ENCODE measurements at regions not wholly inside any gene's neighbourhood (a gene's known extent, or its start where the extent isn't known, plus 50 kb on each side); places are given as distances from the start of the nearest gene placed in this dataset.
A peak's percentile ranks its signal among the peaks of the same experiment; 100 is the strongest.
"Not testable (repeated sequence)": the region's sequence is repeated elsewhere in the genome, so short reads cannot be mapped to it uniquely, and the experiment has no call there.

- DNase-seq, result no peak
These were observed 287.6 kb downstream of the MYCN start for GRCh38 chr2:16227811-16228462.

DNA sequence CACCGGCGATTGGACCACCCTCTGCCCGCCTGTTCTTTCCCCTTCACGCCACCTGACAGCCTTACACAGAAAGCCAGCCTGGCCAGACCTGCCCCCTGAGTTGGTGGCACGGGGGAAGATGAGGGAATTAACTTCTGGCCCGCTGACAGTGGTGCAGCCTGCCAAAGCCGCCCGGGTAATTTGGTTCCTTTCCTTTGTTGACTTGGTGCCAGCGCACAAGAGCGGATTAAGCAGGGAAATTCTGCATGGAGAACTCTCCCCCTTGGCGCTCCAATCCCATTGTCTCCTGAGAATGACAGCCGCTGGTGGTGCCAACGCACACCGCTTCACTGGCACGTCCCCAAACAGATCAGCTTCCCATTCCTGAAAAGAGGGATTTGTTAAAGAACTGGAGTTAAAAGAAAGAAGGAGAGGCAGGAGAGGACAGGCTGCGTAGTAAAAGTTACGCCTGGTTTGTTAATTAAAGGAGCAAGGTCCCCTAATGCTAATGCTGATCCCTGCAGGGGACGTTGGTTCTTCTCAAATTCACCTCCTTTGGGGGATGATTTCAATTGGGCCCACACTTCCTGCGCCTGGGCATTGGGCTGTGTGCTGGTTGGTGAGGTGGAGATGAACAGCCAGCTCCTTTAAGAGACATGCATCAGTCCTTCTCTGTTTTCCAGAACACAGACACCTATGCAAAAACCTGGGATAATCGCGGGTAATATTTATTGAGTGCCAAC, 286.8 kb downstream of the MYCN start:
- no peak for DNase-seq

GRCh38 chr2:16226381-16226780, 286.0 kb downstream of the MYCN start:
- no peak for DNase-seq

GRCh38 chr2:16225545-16225944, 285.2 kb downstream of the MYCN start:
- no peak for DNase-seq

DNA sequence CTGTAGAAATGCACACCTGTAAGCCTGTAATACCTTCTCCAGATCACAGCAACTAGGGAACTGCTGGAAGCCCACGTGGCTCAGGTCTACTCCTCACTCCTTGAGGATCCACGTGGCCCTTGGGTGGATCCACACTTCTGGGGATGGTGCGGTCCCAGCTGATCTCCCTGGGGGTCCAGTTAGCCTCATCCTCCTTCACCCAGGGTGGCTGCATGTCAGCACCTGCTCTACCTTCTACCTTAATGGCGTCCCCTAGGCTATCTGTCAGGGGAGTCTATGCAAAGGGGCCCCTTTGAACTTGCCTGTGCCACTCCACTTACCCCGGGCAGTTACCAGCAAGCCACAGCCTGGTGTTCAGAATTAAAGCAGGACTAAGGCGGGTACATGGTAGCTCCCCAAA, 284.7 kb downstream of the MYCN start:
- DNase-seq, result no peak

DNA sequence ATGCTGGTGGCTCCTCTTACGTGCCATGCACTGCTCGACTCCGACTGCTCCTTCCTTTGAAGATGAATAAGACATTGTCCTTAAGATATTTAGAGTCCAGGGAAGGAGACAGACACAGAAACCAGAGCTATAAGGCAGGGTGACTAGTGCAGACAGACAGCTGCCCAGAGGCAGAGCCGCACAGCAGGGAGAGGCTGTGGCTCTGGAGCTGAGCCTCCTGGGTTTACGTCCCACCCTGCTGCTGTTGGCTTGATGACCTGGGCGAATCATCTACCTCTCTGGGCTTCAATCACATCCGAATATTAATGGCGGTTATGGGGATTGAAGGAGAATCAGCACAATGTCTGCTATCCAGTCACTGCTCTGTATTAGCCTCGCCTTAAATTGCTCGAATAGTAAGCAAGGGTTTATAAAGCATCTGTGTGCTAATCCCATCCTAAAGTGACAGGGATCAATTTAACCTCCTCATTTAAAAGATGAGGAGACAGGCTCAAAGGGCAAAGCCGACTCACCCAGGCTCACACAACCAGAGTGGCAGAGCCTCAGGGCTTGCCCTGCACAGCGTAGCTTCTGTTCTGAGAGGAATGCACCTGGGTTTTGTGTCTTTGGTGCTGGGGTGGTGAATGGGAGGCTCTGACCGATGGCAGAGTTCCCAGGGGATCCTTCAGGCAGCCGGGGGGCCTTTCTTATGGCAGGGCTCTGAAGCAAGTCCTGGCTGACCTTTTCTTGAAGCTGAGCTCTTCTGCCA, 284.1 kb downstream of the MYCN start:
- no peak for DNase-seq

GRCh38 chr2:16223841-16224177, 283.5 kb downstream of the MYCN start:
- DNase-seq, result no peak

- DNase-seq, result no peak
These were observed 283.0 kb downstream of the MYCN start for GRCh38 chr2:16223161-16223840.

GRCh38 chr2:16222326-16222725, 282.0 kb downstream of the MYCN start:
- DNase-seq, result no peak

- DNase-seq, result no peak
These were observed 281.2 kb downstream of the MYCN start for GRCh38 chr2:16221461-16222010.

DNA sequence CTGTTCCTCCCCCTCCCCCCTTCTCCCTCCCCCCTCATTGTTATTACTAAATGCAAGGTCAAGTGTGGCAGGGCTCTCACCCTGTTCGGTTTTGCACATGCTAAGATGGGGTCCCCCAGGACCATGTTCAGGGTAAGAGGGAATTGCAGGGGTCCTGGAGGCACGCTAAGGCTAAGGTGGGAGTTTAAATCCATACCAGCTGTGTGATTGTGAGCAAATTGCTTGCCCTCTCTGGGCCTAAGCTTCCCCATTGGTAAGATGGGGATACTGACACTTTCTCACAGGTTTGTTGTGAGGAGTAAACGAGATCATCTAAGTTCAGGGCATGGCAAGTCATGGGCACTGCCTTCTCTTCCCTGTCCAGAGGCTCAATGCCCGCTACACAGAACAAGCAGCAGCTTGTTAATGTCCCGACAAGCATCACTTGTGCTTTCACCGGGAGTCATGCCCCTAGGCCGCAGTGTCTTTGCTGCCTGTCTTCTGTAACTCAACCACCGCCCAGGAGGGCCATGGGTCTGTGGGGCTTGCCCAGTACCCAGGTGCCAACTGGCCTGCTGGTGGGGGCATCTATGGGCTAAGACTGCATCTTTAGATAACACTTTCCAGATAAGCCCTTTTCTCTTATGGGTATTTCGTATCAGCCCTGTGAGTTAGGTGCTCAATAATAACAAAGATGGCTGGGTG, 279.1 kb downstream of the MYCN start:
- DNase-seq, result no peak

DNA sequence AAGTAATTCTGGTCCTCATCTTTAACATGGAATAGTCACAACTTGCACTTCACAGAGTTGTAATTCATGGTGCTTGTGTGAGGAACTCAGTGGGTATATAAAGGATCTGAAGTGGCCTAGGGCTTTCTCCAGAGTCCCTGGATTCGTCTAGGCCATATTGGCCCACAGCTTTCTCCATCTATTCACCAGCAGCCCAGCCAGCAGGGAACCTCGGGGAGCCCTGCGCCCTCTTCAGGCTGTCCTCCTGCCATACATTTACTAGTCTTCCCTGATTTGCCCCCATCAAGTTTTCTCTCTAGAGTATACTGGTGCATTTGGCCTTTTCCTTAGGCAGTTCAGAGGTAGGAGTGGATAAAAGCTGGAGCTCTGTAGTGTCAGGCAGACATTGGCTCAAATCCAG, 278.3 kb downstream of the MYCN start:
- DNase-seq, result peak; percentile 3 to 9

DNA sequence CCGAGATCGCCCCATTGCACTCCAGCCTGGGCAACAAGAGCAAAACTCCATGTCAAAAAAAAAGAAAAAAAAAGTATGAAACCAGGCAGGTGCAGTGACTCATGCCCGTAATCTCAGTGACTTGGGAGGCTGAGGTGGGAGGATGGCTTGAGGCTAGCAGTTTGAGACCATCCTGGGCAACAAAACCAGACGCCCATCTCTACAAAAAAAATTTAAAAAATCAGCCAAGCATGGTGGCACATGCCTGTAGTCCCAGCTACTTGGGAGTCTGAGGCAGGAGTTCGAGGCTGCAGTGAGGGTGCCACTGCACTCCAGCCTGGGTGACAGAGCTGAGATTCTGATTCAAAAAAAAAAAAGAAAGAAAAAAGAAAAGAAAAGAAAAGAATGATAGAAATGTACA, 277.8 kb downstream of the MYCN start:
- DNase-seq, result no peak

GRCh38 chr2:16217741-16218140, 277.4 kb downstream of the MYCN start:
- DNase-seq, result not testable (repeated sequence)

- no peak for DNase-seq
These were observed 276.9 kb downstream of the MYCN start for GRCh38 chr2:16217291-16217690.

GRCh38 chr2:16216558-16216945, 276.2 kb downstream of the MYCN start:
- DNase-seq, result no peak

- DNase-seq, result no peak
These were observed 275.7 kb downstream of the MYCN start for GRCh38 chr2:16215902-16216557.

GRCh38 chr2:16214861-16215260, 274.5 kb downstream of the MYCN start:
- no peak for DNase-seq

GRCh38 chr2:16214391-16214790, 274.0 kb downstream of the MYCN start:
- DNase-seq, result no peak

DNA sequence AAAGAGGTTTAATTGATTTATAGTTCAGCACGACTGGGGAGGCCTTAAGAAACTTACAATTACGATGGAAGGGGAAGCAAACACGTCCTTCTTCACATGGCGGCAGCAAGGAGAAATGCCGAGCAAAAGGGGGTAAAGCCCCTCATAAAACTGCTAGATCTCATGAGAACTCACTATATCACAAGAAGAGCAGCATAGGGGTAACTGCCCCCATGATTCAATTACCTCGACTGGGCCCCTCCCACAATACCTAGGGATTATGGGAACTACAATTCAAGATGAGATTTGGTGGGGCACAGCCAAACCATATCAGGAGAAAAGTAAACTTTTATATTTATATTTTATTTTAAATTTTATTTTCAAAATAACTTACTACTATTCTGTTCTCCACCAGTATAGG, 272.0 kb downstream of the MYCN start:
- no peak for DNase-seq

DNA sequence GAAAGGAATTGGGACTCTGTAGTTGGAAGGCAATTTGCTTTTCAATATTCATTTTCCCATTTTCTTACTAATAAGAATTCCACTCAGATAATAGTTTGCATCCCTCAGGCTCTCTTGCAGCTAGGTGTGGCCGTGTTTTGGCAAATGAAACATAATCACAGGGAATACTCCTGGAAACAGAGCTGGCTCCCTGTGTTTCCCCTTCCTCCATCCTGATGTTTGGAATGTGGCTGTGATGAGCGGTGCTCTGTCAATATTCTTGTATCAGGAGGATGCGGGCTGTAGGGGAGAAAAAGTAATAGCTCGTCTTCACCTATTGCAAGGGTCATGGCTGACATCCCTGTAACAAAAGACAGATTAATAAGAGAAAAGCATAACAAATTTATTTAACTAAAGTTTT, 271.0 kb downstream of the MYCN start:
- DNase-seq, result no peak

DNA sequence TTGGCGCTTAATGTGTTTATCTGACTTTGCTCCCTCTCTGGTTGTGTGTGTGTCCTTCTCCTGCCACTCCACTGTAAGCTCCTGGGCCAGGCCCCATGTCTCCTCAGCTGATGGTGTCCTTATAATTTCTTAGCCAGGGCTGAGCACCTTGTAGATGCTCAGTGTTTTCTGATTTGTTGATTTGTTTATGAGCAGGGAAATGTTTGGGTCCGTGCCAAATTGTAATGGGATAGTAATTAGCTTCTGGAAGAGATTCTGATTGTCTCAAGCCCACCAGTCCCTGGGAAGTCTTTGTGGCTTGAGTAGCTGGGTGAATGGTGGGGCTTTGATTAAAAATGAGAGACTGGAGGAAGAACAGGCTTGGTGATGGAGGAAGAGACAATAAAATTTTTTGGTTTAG, 270.5 kb downstream of the MYCN start:
- DNase-seq, result no peak

All from activated CD4-positive, alpha-beta T cell treated with anti-CD3 and anti-CD28 coated beads, Interleukin-2, amount 50 U/mL, for 48 hours (primary cell).